ENCODE measurements at regions not wholly inside any gene's neighbourhood (a gene's known extent, or its start where the extent isn't known, plus 50 kb on each side); places are given as distances from the start of the nearest gene placed in this dataset.

- no peak for TF ChIP-seq TAF1 (IDR thresholded peaks at IDR 0.05; ENCODE audit: borderline replicate concordance, low read depth, low read length)
- TF ChIP-seq POLR2A (IDR thresholded peaks at IDR 0.05; ENCODE audit: low read depth, low read length) = no peak
- TF ChIP-seq POLR2AphosphoS5 (IDR thresholded peaks at IDR 0.05; ENCODE audit: low read depth, low read length) = no peak
These were observed 180.7 kb downstream of the ADSS2 start for GRCh38 chr1:244271004-244271403.
